ENCODE measurements at regions not wholly inside any gene's neighbourhood (a gene's known extent, or its start where the extent isn't known, plus 50 kb on each side); places are given as distances from the start of the nearest gene placed in this dataset.

DNA sequence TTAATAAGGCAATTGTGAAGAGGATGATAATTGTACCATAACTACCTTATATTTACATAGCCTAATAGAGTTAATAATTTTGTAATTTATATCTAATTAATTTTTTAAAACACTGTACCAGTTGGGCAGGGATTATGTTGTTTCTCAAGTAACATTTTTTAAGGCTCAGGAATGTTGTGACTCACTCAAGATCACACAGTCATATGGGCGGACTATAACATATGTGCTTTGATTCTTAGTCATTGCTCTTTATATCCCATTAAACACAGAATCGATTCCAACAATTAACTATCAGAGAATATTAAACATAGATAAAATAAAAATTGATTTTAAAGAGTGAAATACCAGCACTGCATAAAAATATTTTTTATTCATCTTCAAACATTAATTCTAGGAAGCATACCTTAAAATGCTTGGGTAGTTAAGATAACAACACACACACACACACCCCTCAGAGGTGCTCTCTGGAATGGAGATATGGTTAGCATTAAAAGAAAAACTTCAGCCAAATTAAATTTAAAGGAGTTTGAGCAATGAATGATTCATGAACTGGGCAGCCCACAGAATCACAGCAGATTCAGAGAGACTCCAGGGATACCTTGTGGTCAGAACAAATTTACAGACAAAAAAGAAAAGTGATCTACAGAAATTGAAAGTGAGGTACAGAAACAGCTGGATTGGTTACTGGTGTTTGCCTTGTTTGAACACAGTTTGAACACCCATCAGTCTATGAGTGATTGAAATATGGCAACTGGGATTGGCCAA lies 869.4 kb upstream of the ID2 start:
- TF ChIP-seq, protein P1, sequence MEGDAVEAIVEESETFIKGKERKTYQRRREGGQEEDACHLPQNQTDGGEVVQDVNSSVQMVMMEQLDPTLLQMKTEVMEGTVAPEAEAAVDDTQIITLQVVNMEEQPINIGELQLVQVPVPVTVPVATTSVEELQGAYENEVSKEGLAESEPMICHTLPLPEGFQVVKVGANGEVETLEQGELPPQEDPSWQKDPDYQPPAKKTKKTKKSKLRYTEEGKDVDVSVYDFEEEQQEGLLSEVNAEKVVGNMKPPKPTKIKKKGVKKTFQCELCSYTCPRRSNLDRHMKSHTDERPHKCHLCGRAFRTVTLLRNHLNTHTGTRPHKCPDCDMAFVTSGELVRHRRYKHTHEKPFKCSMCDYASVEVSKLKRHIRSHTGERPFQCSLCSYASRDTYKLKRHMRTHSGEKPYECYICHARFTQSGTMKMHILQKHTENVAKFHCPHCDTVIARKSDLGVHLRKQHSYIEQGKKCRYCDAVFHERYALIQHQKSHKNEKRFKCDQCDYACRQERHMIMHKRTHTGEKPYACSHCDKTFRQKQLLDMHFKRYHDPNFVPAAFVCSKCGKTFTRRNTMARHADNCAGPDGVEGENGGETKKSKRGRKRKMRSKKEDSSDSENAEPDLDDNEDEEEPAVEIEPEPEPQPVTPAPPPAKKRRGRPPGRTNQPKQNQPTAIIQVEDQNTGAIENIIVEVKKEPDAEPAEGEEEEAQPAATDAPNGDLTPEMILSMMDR (IDR thresholded peaks at IDR 0.05), result no peak
- no peak for TF ChIP-seq POLR2A (IDR thresholded peaks at IDR 0.05)
